ENCODE measurements at regions not wholly inside any gene's neighbourhood (a gene's known extent, or its start where the extent isn't known, plus 50 kb on each side); places are given as distances from the start of the nearest gene placed in this dataset.

DNA sequence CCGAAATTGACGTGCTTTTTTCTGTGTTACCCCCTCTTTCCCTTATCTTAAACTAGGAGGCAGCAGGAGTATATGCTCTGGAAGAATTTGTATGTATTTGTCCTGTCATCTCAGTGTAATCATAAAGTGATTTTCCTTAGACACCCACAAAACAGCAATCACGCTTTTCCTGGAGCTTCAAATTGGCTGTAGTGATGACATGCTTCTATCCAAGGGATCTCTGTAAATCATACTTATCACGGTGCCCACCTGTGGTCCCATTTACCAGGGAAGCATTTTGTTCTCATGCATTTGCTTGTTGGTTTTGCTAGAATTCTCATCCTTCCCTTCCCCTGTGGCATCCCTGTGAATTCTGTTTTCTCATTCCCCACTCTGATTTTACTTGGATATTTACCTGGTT, 220.8 kb upstream of the THUMPD2 start:
- Histone ChIP-seq H3K23ac (ENCODE audit: low read depth, low read length) (no peak overlapping the region; the same call in 1 of the 2 replicates), H3K18ac (ENCODE audit: low read depth, low read length) (peak overlapping the region; percentile 31; the same call in 1 of the 2 replicates), H3K27me3 (ENCODE audit: control insufficient read depth, insufficient read depth, low read length) (no peaks in the 10 kb centered on the region), H3K9ac (ENCODE audit: low read depth, low read length) (no peak overlapping the region), H3K36me3 (ENCODE audit: control insufficient read depth, insufficient read depth, low read length) (no peaks in the 10 kb centered on the region), H2AK9ac (replicated peaks; ENCODE audit: low read depth, low read length, poor library complexity) (no peak overlapping the region), H3K79me1 (ENCODE audit: low read depth in 1 of 2, low read length in 2 of 2) (no peaks in the 10 kb centered on the region), H2AK5ac (ENCODE audit: low read depth, low read length) (0 out of 2 replicates have a peak overlapping the region, but pooled peaks have one; percentile 5), H3K4me3 (ENCODE audit: insufficient read depth, low read depth, low read length) (no peak overlapping the region), H2AFZ (replicated peaks; ENCODE audit: low read length, poor library complexity) (no peak overlapping the region), H4K8ac (ENCODE audit: low read depth in 2 of 2, low read length in 2 of 2) (0 out of 4 replicates have a peak overlapping the region, but pooled peaks of 1 of the 2 experiments have one; percentile 16), H3K4ac (ENCODE audit: low read depth, low read length) (no peak overlapping the region), H4K91ac (ENCODE audit: insufficient read depth, low read depth, low read length) (peak overlapping the region; percentile 50; the same call in 1 of the 2 replicates), H4K20me1 (ENCODE audit: insufficient read depth, low read length) (no peaks in the 10 kb centered on the region), H2BK120ac (ENCODE audit: low read depth, low read length) (peak overlapping the region; percentile 49; the same call in 1 of the 2 replicates), H3K14ac (replicated peaks; ENCODE audit: low read depth, low read length) (peak overlapping the region; percentile 28; the same call in 1 of the 2 replicates), H2BK20ac (ENCODE audit: low read depth, low read length) (peak overlapping the region; percentile 75; the same call in 1 of the 2 replicates), H2BK15ac (ENCODE audit: low read depth, low read length) (peak overlapping the region; percentile 8; the same call in 2 of the 3 replicates), H3K4me1 (ENCODE audit: control insufficient read depth, insufficient read depth, low read length) (peaks cover 2% of the 10 kb centered on the region; the same call in 1 of the 2 replicates), H3K9me1 (ENCODE audit: insufficient read depth, low read length) (no peaks in the 10 kb centered on the region), H3K9me3 (ENCODE audit: control insufficient read depth, insufficient read depth, low read length) (no peaks in the 10 kb centered on the region), H3K27ac (ENCODE audit: insufficient read depth, low read length) (no peak overlapping the region), H3K56ac (ENCODE audit: extremely low read depth, insufficient read depth, low read length) (no peak overlapping the region), H3K4me2 (ENCODE audit: low read depth, low read length) (no peak overlapping the region), H4K5ac (ENCODE audit: low read depth, low read length) (peak overlapping the region; percentile 57; the same call in 1 of the 2 replicates), H2BK5ac (ENCODE audit: low read depth, low read length, poor library complexity, severe bottlenecking) (peak overlapping the region; percentile 62)
- ChIA-PET CTCF (no interaction called here), POLR2A (ENCODE audit: unreplicated experiment) (no interaction called here)
- whole genome bisulfite sequencing, 2 experiments (ENCODE audit: extremely low coverage in 2 of 2, insufficient read length in 1 of 2): no CpG with 5 or more reads among the region's 4 CpGs
- TF ChIP-seq USF2 (IDR thresholded peaks at IDR 0.05; ENCODE audit: low read depth, low read length) (no peak), CHD1 (IDR thresholded peaks at IDR 0.05; ENCODE audit: low read depth, low read length) (no peak), MXI1 (IDR thresholded peaks at IDR 0.05; ENCODE audit: borderline replicate concordance, low read depth, low read length) (no peak), SMC3 (IDR thresholded peaks at IDR 0.05; ENCODE audit: low read depth, low read length) (no peak), FOS (IDR thresholded peaks at IDR 0.05; ENCODE audit: low read depth, low read length) (no peak), BHLHE40 (IDR thresholded peaks at IDR 0.05; ENCODE audit: low read depth, low read length) (no peak), MAFK (IDR thresholded peaks at IDR 0.05; ENCODE audit: low read depth, low read length) (no peak)
- DNase-seq: peak; percentile 22
- dilution Hi-C loops (cut with HindIII; ENCODE audit: low sequenced_read_pairs, unreplicated experiment): no loop called here
- in situ Hi-C loops (cut with MboI; ENCODE audit: low sequenced_read_pairs): no loop called here
- BruUV-seq (replicated peaks): no TSS peak
- ATAC-seq (ENCODE audit: low read depth): no peak
- intact Hi-C loops (cut with micrococcal nuclease): loop anchor here (2.0 kb wide), 1 partner anchor 17 kb away; no protein-coding TSS in a partner anchor
